Neural crest cell (in vitro differentiated cells): ENCODE measurements at regions not wholly inside any gene's neighbourhood (a gene's known extent, or its start where the extent isn't known, plus 50 kb on each side); places are given as distances from the start of the nearest gene placed in this dataset.

Experiments
- DNase-seq: peaks from one replicate; pipeline ENCODE4 v3.0.0; 2021; ENCODE audit warnings: low read depth, mixed read lengths, low spot score
- H3K27ac Mint-ChIP-seq: one replicate; pipeline ENCODE4 v1.8.0; 2021; ENCODE audit warnings: mild to moderate bottlenecking, mixed read lengths; ENCODE audit not compliant: unreplicated experiment
- H3K27me3 Mint-ChIP-seq: 2 replicates; pipeline ENCODE4 v1.8.0; 2021; ENCODE audit warnings: low read depth, mild to moderate bottlenecking, mixed read lengths
- H3K36me3 Mint-ChIP-seq: 2 replicates; pipeline ENCODE4 v1.8.0; 2021; ENCODE audit warnings: low read depth, mild to moderate bottlenecking, mixed read lengths
- H3K4me1 Mint-ChIP-seq: 2 replicates; pipeline ENCODE4 v1.8.0; 2021; ENCODE audit warnings: mixed read lengths
- H3K4me3 Mint-ChIP-seq: one replicate; pipeline ENCODE4 v1.8.0; 2021; ENCODE audit warnings: mild to moderate bottlenecking, mixed read lengths
- H3K9me3 Mint-ChIP-seq: 2 replicates; pipeline ENCODE4 v1.8.0; 2021; ENCODE audit warnings: mixed read lengths
- CTCF ChIP-seq: fragments of 200-600 bp; sonication (generic); conservative IDR thresholded peaks from 2 replicates; pipeline ENCODE4 v1.5.0; 2021; ENCODE audit warnings: antibody characterized with exemption, mild to moderate bottlenecking

DNA sequence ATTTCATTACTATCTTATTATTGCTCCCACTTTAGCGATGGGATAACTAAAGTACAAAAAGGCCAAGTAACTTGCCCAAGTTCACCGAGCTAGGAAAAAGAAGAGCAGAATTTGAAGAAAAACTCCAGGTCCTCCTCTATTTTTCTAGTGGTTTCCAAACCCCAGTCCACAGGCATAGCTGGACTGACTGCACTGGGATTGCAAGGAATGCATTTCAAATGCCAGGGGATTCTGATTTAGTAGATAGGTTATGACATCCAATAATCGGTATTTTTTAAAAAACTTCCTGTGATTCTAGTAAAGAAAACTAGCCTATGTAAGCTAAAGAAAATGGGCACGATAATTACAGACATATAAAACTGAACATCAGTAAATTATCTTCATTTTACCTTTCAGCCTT, 62.7 kb upstream of the GALNT5 start:
- Mint-ChIP-seq H3K27me3 (no peaks in the 10 kb centered on the region), H3K9me3 (no peaks in the 10 kb centered on the region), H3K36me3 (no peaks in the 10 kb centered on the region), H3K27ac (no peak overlapping the region), H3K4me1 (peaks cover 30% of the 10 kb centered on the region), H3K4me3 (no peak overlapping the region)
- DNase-seq, result no peak
- TF ChIP-seq CTCF, result no peak

DNA sequence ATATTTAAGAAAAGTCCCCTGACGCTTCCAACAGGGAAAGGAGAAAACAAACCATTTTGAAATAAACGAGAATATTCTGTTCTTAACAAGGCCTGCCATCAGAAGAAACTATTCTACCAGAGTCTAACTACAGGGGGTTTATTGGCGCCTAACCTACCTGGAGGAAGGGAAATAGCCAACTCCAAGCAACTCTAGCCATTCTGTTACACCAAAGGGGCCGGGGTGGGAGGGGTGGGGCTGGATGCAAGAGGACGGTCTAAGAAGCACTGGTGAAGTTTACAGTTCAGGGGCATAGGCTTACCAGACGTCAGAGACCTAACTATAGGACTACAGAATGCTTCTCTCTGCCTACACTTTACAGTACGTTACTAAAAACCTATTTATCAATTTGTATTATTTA, 60.5 kb upstream of the GALNT5 start:
- Mint-ChIP-seq H3K9me3 (peaks cover 6% of the 10 kb centered on the region), H3K36me3 (peaks cover 3% of the 10 kb centered on the region), H3K27ac (no peak overlapping the region), H3K27me3 (no peaks in the 10 kb centered on the region), H3K4me3 (no peak overlapping the region), H3K4me1 (peaks cover 24% of the 10 kb centered on the region)
- TF ChIP-seq CTCF, result no peak
- DNase-seq, result no peak

DNA sequence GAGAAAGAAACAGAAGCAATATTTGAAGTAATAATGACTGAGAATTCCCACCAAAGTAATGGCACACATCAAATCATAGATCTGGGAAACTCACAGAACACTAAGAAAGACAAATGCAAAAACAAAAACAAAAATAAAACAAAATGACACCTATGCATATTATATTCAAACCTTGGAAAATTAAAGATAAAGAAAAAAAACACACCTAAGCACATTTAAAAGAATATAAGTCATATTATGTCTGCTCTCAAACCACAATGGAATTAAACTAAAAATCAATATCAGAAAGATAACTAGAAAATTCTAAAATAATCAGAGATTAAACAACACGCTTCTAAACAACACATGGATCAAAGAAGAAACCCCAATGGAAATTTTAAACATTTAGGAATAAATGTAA, 59.7 kb upstream of the GALNT5 start:
- Mint-ChIP-seq H3K27me3 (no peaks in the 10 kb centered on the region), H3K4me1 (peaks cover 18% of the 10 kb centered on the region), H3K4me3 (no peak overlapping the region), H3K27ac (no peak overlapping the region), H3K9me3 (peaks cover 6% of the 10 kb centered on the region), H3K36me3 (peaks cover 3% of the 10 kb centered on the region)
- no peak for TF ChIP-seq CTCF
- no peak for DNase-seq

- H3K27ac Mint-ChIP-seq, result no peak overlapping the region
- no peak overlapping the region for H3K4me3 Mint-ChIP-seq
- no peak for TF ChIP-seq CTCF
- peaks cover 5% of the 10 kb centered on the region for H3K36me3 Mint-ChIP-seq
- no peak for DNase-seq
- H3K27me3 Mint-ChIP-seq, result no peaks in the 10 kb centered on the region
- peaks cover 9% of the 10 kb centered on the region for H3K9me3 Mint-ChIP-seq
- no peaks in the 10 kb centered on the region for H3K4me1 Mint-ChIP-seq
These were observed 53.9 kb upstream of the GALNT5 start for GRCh38 chr2:157203651-157204050.

DNA sequence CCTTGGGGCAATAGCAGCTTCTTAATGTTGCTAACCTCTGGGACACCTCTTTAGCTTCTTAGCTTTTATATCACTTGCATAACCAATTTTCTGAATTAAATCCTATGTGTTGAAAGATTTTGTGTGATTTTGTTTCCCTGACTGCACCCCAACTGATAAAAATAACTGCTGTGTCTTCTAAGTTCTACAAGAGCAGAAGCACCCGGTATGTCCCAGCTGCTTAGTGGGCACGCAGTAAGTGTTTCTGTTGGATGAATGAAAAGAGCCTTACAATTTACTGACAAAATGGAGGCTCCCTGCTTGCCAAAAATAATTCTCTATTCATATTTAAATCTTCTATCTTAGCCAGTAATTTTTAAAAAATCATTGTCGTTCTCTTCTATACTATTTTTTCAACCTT, 53.1 kb upstream of the GALNT5 start:
- no peak overlapping the region for H3K4me3 Mint-ChIP-seq
- H3K4me1 Mint-ChIP-seq, result no peaks in the 10 kb centered on the region
- no peak for DNase-seq
- no peaks in the 10 kb centered on the region for H3K27me3 Mint-ChIP-seq
- no peak for TF ChIP-seq CTCF
- H3K36me3 Mint-ChIP-seq, result peaks cover 5% of the 10 kb centered on the region
- H3K27ac Mint-ChIP-seq, result no peak overlapping the region
- H3K9me3 Mint-ChIP-seq, result peaks cover 9% of the 10 kb centered on the region

DNA sequence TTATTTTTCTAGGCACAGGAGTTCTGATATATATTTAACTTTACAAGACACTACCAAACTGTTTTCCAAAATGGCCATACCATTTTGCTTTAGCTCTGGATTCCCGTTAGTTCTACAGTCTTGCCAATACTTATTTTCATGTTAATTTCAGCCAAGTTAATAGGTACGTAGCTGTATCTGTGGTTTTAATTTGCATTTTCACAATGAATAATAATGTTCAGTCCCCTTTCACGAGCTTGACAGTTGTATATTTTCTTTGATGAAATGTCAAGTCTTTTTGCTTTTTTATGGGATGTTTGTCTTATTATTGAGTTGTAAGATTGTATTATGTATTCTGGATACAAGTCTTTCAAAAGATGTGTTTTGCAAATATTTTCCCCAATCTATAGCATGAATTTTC, 50.6 kb upstream of the GALNT5 start:
- Mint-ChIP-seq H3K9me3 (peaks cover 3% of the 10 kb centered on the region), H3K27me3 (no peaks in the 10 kb centered on the region), H3K27ac (no peak overlapping the region), H3K4me1 (no peaks in the 10 kb centered on the region), H3K36me3 (peaks cover 2% of the 10 kb centered on the region), H3K4me3 (no peak overlapping the region)
- TF ChIP-seq CTCF, result no peak
- DNase-seq, result no peak
